MM.1S (cell line): ENCODE measurements at regions not wholly inside any gene's neighbourhood (a gene's known extent, or its start where the extent isn't known, plus 50 kb on each side); places are given as distances from the start of the nearest gene placed in this dataset.
"Not testable (repeated sequence)": the region's sequence is repeated elsewhere in the genome, so short reads cannot be mapped to it uniquely, and the experiment has no call there.

Source experiments
- DNase-seq: peaks from one replicate; pipeline ENCODE4 v3.0.0-alpha.2; 2015
- H2AFZ ChIP-seq: fragments of 300-600 bp; sonication (generic); 2 replicates; pipeline ENCODE4 v1.6.0; 2016; ENCODE audit warnings: antibody characterized with exemption, low read length
- H3F3A ChIP-seq: fragments of 300-600 bp; sonication (generic); 2 replicates; pipeline ENCODE4 v1.6.1; 2016; ENCODE audit warnings: mild to moderate bottlenecking, antibody characterized with exemption, low read length, moderate library complexity, mixed read lengths; ENCODE audit not compliant: insufficient read depth
- H3K27ac ChIP-seq: fragments of 300-600 bp; sonication (generic); 2 replicates; pipeline ENCODE4 v1.5.1; 2016; ENCODE audit warnings: mild to moderate bottlenecking, low read length
- H3K27me3 ChIP-seq: fragments of 300-600 bp; sonication (generic); replicated peaks from 2 replicates; pipeline ENCODE4 v1.6.0; 2016; ENCODE audit warnings: low read length; ENCODE audit not compliant: insufficient read depth
- H3K36me3 ChIP-seq: fragments of 300-600 bp; sonication (generic); replicated peaks from 2 replicates; pipeline ENCODE4 v1.6.1; 2016; ENCODE audit warnings: mild to moderate bottlenecking, low read length, mixed read lengths; ENCODE audit not compliant: insufficient read depth
- H3K4me1 ChIP-seq: fragments of 300-600 bp; sonication (generic); 2 replicates; pipeline ENCODE4 v1.6.1; 2016; ENCODE audit warnings: low read length, mixed read lengths
- H3K4me2 ChIP-seq: fragments of 300-600 bp; sonication (generic); 2 replicates; pipeline ENCODE4 v1.6.0; 2016; ENCODE audit warnings: low read depth, low read length
- H3K4me3 ChIP-seq: fragments of 300-600 bp; sonication (generic); 2 replicates; pipeline ENCODE4 v1.5.1; 2016; ENCODE audit warnings: low read length, mixed read lengths
- H3K79me2 ChIP-seq: fragments of 300-600 bp; sonication (generic); 2 replicates; pipeline ENCODE4 v1.6.1; 2016; ENCODE audit warnings: mixed run types, low read length, mixed read lengths
- H3K9ac ChIP-seq: fragments of 300-600 bp; sonication (generic); 2 replicates; pipeline ENCODE4 v1.6.1; 2016; ENCODE audit warnings: low read length, mixed read lengths
- H3K9me2 ChIP-seq: fragments of 300-600 bp; sonication (generic); replicated peaks from 2 replicates; pipeline ENCODE4 v1.6.1; 2016; ENCODE audit warnings: mild to moderate bottlenecking, low read length, mixed read lengths; ENCODE audit not compliant: insufficient read depth
- H3K9me3 ChIP-seq: fragments of 300-600 bp; sonication (generic); replicated peaks from 2 replicates; pipeline ENCODE4 v1.6.1; 2016; ENCODE audit warnings: mild to moderate bottlenecking, low read length, mixed read lengths; ENCODE audit not compliant: insufficient read depth
- H4K20me1 ChIP-seq: fragments of 300-600 bp; sonication (generic); 2 replicates; pipeline ENCODE4 v1.6.1; 2016; ENCODE audit warnings: mild to moderate bottlenecking, low read length, moderate library complexity, mixed read lengths; ENCODE audit not compliant: insufficient read depth

DNA sequence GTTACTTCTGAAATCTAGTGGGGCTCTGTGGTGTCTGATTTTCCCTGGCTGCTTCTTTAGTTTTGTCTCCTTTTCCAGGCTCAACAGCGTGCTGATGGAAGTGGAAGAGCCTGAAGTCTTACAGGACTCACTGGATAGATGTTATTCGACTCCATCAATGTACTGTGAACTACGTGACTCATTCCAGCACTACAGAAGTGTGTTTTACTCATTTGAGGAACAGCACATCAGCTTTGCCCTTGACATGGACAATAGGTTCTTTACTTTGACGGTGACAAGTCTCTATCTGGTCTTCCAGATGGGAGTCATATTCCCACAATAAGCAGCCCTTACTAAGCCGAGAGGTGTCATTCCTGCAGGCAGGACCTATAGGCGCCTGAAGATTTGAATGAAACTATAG, 51.1 kb downstream of the NBPF8 start:
- not testable (repeated sequence) for H3K4me3 ChIP-seq, H3K4me2 ChIP-seq, DNase-seq, H4K20me1 ChIP-seq, H3K9me3 ChIP-seq, H3K4me1 ChIP-seq, H2AFZ ChIP-seq, H3K27ac ChIP-seq, H3K36me3 ChIP-seq, H3F3A ChIP-seq, H3K27me3 ChIP-seq, H3K9me2 ChIP-seq, H3K79me2 ChIP-seq, H3K9ac ChIP-seq

DNA sequence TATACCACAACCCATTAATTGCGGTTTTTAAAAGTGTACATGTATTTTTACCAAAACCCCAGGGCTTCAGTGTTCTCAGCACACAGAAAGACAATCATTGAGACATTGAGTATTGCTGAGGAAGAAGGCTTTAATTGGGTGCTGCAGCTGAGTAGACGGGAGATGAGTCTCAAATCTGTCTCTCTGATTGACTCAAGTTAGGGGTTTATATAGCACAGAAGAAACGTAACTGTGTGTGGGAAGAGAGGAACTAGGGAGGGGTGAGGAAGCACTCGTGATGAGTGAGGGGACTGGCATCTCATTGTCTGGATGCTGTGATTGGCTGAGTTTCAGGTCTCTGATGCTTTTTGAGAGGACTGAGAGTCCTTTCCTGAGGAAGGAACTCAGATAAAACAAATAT, 62.8 kb downstream of the NBPF8 start:
- not testable (repeated sequence) for H3K4me1 ChIP-seq, DNase-seq, H4K20me1 ChIP-seq, H3K36me3 ChIP-seq, H3K9ac ChIP-seq, H3K27me3 ChIP-seq, H3K27ac ChIP-seq, H3K4me2 ChIP-seq, H3K4me3 ChIP-seq, H3F3A ChIP-seq, H3K9me3 ChIP-seq, H3K9me2 ChIP-seq, H3K79me2 ChIP-seq, H2AFZ ChIP-seq

DNA sequence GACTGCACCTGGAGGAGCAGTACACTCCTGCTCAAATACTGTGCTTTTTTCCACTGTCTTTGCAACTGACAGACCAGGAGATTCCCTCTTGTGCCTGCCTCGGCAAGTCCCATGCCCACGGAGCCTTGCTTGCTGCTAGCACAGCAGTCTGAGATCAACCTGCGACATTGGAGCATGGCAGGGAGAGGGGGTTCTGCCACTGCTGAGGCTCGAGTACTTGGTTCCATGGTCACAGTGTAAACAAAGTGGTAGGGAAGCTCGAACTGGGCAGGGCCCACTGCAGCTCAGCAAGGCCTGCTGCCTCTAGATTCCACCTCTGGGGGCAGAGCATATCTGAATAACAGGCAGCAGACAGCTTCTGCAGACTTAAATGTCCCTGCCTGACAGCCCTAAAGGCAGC, 63.6 kb downstream of the NBPF8 start:
- not testable (repeated sequence) for DNase-seq, H3K36me3 ChIP-seq, H3K27me3 ChIP-seq, H3K27ac ChIP-seq, H3K9me2 ChIP-seq, H2AFZ ChIP-seq, H3F3A ChIP-seq, H3K4me3 ChIP-seq, H3K4me2 ChIP-seq, H3K4me1 ChIP-seq, H4K20me1 ChIP-seq, H3K9me3 ChIP-seq, H3K79me2 ChIP-seq, H3K9ac ChIP-seq

DNA sequence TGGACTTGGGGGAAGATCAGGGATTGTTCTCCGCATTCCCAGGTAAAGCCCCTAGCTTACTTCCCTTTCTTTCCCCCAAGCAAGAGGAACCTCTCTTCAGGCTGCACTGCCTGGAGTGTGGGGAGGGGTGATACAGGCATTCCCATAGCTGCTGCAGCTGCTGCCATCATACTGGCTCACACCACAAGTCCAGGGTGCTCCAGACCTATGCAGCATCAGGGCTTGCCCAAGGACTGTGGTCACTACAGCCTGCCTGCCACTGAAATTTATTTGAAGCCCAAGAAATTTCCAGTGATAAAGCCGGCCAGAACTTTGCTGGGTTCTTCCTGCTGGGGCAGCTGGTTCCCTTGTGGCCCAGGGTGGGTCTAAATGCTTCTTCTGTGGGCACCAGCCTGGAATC, 72.7 kb downstream of the NBPF8 start:
- not testable (repeated sequence) for H3K27me3 ChIP-seq, DNase-seq, H2AFZ ChIP-seq, H3F3A ChIP-seq, H4K20me1 ChIP-seq, H3K9ac ChIP-seq, H3K4me1 ChIP-seq, H3K27ac ChIP-seq, H3K9me2 ChIP-seq, H3K4me3 ChIP-seq, H3K79me2 ChIP-seq, H3K9me3 ChIP-seq, H3K36me3 ChIP-seq, H3K4me2 ChIP-seq

DNA sequence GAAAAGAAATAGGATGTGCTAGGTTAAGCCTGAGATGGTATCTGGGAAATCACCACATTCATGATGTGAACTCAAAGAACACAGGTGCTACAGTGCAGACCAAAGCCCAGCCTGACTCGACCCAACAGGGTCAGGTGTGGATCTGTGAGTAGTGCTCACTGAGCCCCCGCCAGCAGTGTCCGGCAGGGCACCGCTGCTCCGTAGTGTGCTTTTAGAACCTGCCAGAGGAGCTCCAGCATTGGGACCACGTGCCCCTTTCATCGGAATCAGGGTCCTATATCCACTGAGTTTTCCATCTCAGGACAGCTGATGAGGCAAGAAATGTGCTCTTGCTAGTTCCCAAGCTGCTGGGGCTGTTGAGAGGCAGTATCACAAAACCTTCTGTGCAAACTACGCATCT, 74.4 kb downstream of the NBPF8 start:
- H3K79me2 ChIP-seq, H3F3A ChIP-seq, H4K20me1 ChIP-seq, H3K9me2 ChIP-seq, H3K4me2 ChIP-seq, H3K4me3 ChIP-seq, H3K4me1 ChIP-seq, H2AFZ ChIP-seq, H3K27me3 ChIP-seq, DNase-seq, H3K36me3 ChIP-seq, H3K9ac ChIP-seq, H3K9me3 ChIP-seq, H3K27ac ChIP-seq: not testable (repeated sequence)

DNA sequence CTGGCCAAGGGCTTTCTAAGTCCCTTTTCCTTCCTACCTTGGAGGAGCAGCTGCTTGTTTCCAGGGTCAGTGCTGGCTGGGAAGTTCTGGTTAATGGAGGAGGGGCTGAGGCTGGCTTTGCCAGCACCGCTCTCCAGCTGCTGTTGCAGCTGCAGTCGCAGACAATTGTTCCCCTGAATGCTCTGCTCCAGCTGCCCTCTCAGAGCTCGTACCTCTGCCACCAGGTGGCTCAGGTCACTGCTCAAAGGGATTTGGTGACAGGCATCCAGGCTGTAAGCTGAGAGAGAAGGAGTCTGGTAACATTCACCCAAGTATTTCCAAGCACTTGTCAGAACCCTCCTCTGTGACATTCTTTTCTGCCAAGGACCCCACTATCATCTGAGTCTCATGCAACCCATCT, 82.3 kb downstream of the NBPF8 start:
- DNase-seq, H3K9me3 ChIP-seq, H3F3A ChIP-seq, H3K4me1 ChIP-seq, H3K79me2 ChIP-seq, H3K9ac ChIP-seq, H3K9me2 ChIP-seq, H3K27ac ChIP-seq, H3K36me3 ChIP-seq, H4K20me1 ChIP-seq, H3K4me2 ChIP-seq, H2AFZ ChIP-seq, H3K4me3 ChIP-seq, H3K27me3 ChIP-seq: not testable (repeated sequence)

DNA sequence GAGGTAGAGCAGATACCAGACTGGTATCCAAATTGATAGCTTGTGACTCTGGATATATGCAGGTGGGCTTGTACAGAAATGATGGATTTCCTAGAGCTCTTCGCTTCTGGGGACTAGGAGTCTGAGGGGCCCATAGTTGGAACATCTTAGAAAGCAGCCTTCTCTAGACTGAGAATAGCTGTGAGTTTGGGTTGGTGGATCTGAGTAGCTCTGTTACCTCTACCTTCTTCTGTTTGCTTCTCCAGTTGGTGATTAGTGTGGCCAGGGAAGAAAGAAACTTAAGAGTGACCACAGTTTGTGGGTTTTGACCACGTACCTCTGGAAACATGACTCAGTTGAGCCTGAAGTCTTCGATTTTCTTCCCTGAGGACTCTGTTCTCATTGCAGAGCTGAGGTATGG, 88.4 kb downstream of the NBPF8 start:
- H3K4me3 ChIP-seq, DNase-seq, H3K27ac ChIP-seq, H3K79me2 ChIP-seq, H3K36me3 ChIP-seq, H4K20me1 ChIP-seq, H2AFZ ChIP-seq, H3K4me1 ChIP-seq, H3K9me2 ChIP-seq, H3K4me2 ChIP-seq, H3K9me3 ChIP-seq, H3F3A ChIP-seq, H3K9ac ChIP-seq, H3K27me3 ChIP-seq: not testable (repeated sequence)

DNA sequence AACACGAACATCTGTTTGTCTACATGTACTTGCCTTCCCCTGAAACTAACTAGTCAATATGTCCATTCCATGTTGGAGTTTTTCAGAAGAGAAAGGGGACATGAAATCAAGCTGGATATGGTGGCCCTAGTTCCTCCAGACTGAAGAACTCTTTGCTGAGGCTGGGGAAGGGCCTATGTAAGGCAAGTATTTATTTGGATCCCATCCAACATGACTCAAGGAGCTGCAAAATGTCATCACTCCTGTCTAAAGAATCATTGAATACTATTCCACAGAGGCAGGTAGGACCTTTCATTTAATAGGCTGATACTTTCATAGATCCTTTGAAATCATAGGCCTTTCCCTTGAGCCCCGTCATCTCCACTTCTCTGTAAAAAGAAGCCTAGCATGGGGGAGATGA, 91.5 kb downstream of the NBPF8 start:
- not testable (repeated sequence) for H4K20me1 ChIP-seq, H3K27me3 ChIP-seq, H3K9me2 ChIP-seq, H3K9me3 ChIP-seq, H3K4me1 ChIP-seq, DNase-seq, H3K4me2 ChIP-seq, H2AFZ ChIP-seq, H3K4me3 ChIP-seq, H3K79me2 ChIP-seq, H3K36me3 ChIP-seq, H3K9ac ChIP-seq, H3F3A ChIP-seq, H3K27ac ChIP-seq
